Naive thymus-derived CD4-positive, alpha-beta T cell (primary cell): ENCODE measurements at regions not wholly inside any gene's neighbourhood (a gene's known extent, or its start where the extent isn't known, plus 50 kb on each side); places are given as distances from the start of the nearest gene placed in this dataset.
"Not testable (repeated sequence)": the region's sequence is repeated elsewhere in the genome, so short reads cannot be mapped to it uniquely, and the experiment has no call there.

Source experiments
- ATAC-seq: fragments of 150-1000 bp; cut with Tn5 transposase; 2 replicates; pipeline ENCODE4 v1.10.0; 2021; ENCODE audit warnings: mild to moderate bottlenecking, moderate library complexity
- CTCF ChIA-PET: fragments of 350-600 bp; sonication (Branson Sonifier 250); formaldehyde crosslinking; loops from one replicate; lab custom pipeline; 2021; ENCODE audit warnings: antibody characterized with exemption; lab: Charles Lee
- POLR2A ChIA-PET: fragments of 350-600 bp; sonication (Branson Sonifier 250); formaldehyde crosslinking; loops from one replicate; lab custom pipeline; 2021; ENCODE audit warnings: antibody characterized with exemption, inconsistent platforms; lab: Charles Lee
- DNase-seq, 9 donors: peaks; one replicate each; pipeline versions ENCODE4 v3.0.0 to v3.0.0-alpha.2; 2020 to 2022; ENCODE audit warnings: mixed read lengths in 1 of 9
- H3K27ac ChIP-seq: one replicate; pipeline ENCODE4 v1.7.0; 2013; ENCODE audit warnings: mild to moderate bottlenecking, low read depth, low read length, moderate library complexity
- H3K27me3 ChIP-seq, 2 donors: one replicate each; pipeline ENCODE4 v1.7.0; 2013; ENCODE audit warnings: low read length in 2 of 2, mild to moderate bottlenecking in 2 of 2, moderate library complexity in 2 of 2; ENCODE audit not compliant: control insufficient read depth in 2 of 2, insufficient read depth in 2 of 2
- H3K36me3 ChIP-seq, 3 experiments: 1 replicate in 2 of 3; 2 replicates in 1 of 3; pipeline ENCODE4 v1.7.0; 2013; ENCODE audit warnings: low read length in 3 of 3, mild to moderate bottlenecking in 3 of 3, moderate library complexity in 1 of 3; ENCODE audit not compliant: insufficient read depth in 3 of 3, control insufficient read depth in 2 of 3
- H3K4me1 ChIP-seq, 2 donors: one replicate each; pipeline ENCODE4 v1.7.0; 2013; ENCODE audit warnings: low read length in 2 of 2, mild to moderate bottlenecking in 2 of 2, moderate library complexity in 1 of 2; ENCODE audit not compliant: control insufficient read depth in 2 of 2, insufficient read depth in 2 of 2
- H3K4me3 ChIP-seq: 2 replicates; pipeline ENCODE4 v1.7.0; 2013; ENCODE audit warnings: mild to moderate bottlenecking, low read length
- H3K9me3 ChIP-seq, 3 experiments: 1 replicate in 2 of 3; 2 replicates in 1 of 3; pipeline ENCODE4 v1.7.0; 2013; ENCODE audit warnings: low read length in 3 of 3; ENCODE audit not compliant: control insufficient read depth in 2 of 3
- H3K27ac Mint-ChIP-seq, 9 donors: one replicate each; pipeline ENCODE4 v1.8.0; 2020 to 2022; ENCODE audit warnings: mixed read lengths in 9 of 9, mild to moderate bottlenecking in 8 of 9, moderate library complexity in 5 of 9, inconsistent platforms in 2 of 9
- H3K27me3 Mint-ChIP-seq, 5 donors: one replicate each; pipeline ENCODE4 v1.8.0; 2021 to 2022; ENCODE audit warnings: mixed read lengths in 5 of 5, mild to moderate bottlenecking in 1 of 5
- H3K36me3 Mint-ChIP-seq, 5 donors: one replicate each; pipeline ENCODE4 v1.8.0; 2020 to 2022; ENCODE audit warnings: mixed read lengths in 5 of 5, mild to moderate bottlenecking in 3 of 5, inconsistent platforms in 1 of 5
- H3K4me1 Mint-ChIP-seq, 7 donors: one replicate each; pipeline ENCODE4 v1.8.0; 2020 to 2022; ENCODE audit warnings: mixed read lengths in 7 of 7, mild to moderate bottlenecking in 3 of 7, inconsistent platforms in 1 of 7
- H3K4me3 Mint-ChIP-seq, 10 donors: one replicate each; pipeline ENCODE4 v1.8.0; 2020 to 2022; ENCODE audit warnings: mild to moderate bottlenecking in 10 of 10, mixed read lengths in 10 of 10, moderate library complexity in 6 of 10, inconsistent platforms in 2 of 10
- H3K9me3 Mint-ChIP-seq, 11 donors: one replicate each; pipeline ENCODE4 v1.8.0; 2020 to 2022; ENCODE audit warnings: mixed read lengths in 11 of 11, mild to moderate bottlenecking in 4 of 11, inconsistent platforms in 1 of 11, moderate library complexity in 1 of 11
- intact Hi-C, 2 donors: fragments of 100-400 bp; cut with micrococcal nuclease; formaldehyde crosslinking; loops; one replicate each; pipeline ENCODE4 v1.15.1; 2023

GRCh38 chr6:66166713-66167112 lies 459.7 kb upstream of the EYS start:
- intact Hi-C loops, H3K4me3 ChIP-seq: not testable (repeated sequence)
- peaks cover 11 to 66% (median 41%) of the 10 kb centered on the region in 11 donors for H3K9me3 Mint-ChIP-seq

GRCh38 chr6:66161546-66162108 lies 454.6 kb upstream of the EYS start:
- Mint-ChIP-seq H3K4me1 (no peaks in the 10 kb centered on the region), H3K27me3 (no peaks in the 10 kb centered on the region), H3K27ac (no peak overlapping the region), H3K36me3 (peaks cover 0 to 8% (median 0%) of the 10 kb centered on the region in 5 donors), H3K4me3 (no peak overlapping the region), H3K9me3 (peaks cover 12 to 57% (median 30%) of the 10 kb centered on the region in 11 donors)
- DNase-seq (no peak), ATAC-seq (no peak)
- Histone ChIP-seq H3K4me3 (no peak overlapping the region), H3K27ac (no peak overlapping the region), H3K36me3 (no peaks in the 10 kb centered on the region), H3K27me3 (no peaks in the 10 kb centered on the region), H3K9me3 (peaks cover 0 to 11% (median 3%) of the 10 kb centered on the region in 3 experiments), H3K4me1 (no peaks in the 10 kb centered on the region)
- CTCF ChIA-PET = no interaction called here
- POLR2A ChIA-PET = no interaction called here
- intact Hi-C loops = no loop called here

More at GRCh38 chr6:66166713-66167112, 459.7 kb upstream of the EYS start:
- H3K4me1 Mint-ChIP-seq, DNase-seq, H3K27ac ChIP-seq, H3K27me3 ChIP-seq, H3K27ac Mint-ChIP-seq, H3K9me3 ChIP-seq, POLR2A ChIA-PET, H3K4me1 ChIP-seq, H3K27me3 Mint-ChIP-seq, H3K4me3 Mint-ChIP-seq, ATAC-seq, H3K36me3 ChIP-seq, H3K36me3 Mint-ChIP-seq, CTCF ChIA-PET: not testable (repeated sequence)

GRCh38 chr6:66159937-66160336 lies 452.9 kb upstream of the EYS start:
- no peak overlapping the region for H3K27ac Mint-ChIP-seq
- ChIA-PET POLR2A (no interaction called here), CTCF (no interaction called here)
- Histone ChIP-seq H3K9me3 (peaks cover 0 to 11% (median 3%) of the 10 kb centered on the region in 3 experiments), H3K4me1 (no peaks in the 10 kb centered on the region), H3K36me3 (no peaks in the 10 kb centered on the region), H3K27ac (no peak overlapping the region), H3K27me3 (no peaks in the 10 kb centered on the region), H3K4me3 (no peak overlapping the region)
- H3K4me3 Mint-ChIP-seq = no peak overlapping the region
- no peaks in the 10 kb centered on the region for H3K27me3 Mint-ChIP-seq
- intact Hi-C loops = no loop called here
- H3K4me1 Mint-ChIP-seq = no peaks in the 10 kb centered on the region
- peaks cover 10 to 55% (median 24%) of the 10 kb centered on the region in 11 donors for H3K9me3 Mint-ChIP-seq
- ATAC-seq (no peak), DNase-seq (no peak)
- peaks cover 0 to 8% (median 0%) of the 10 kb centered on the region in 5 donors for H3K36me3 Mint-ChIP-seq

- intact Hi-C loops = no loop called here
Observed at GRCh38 chr6:66153247-66153646, 446.2 kb upstream of the EYS start.

GRCh38 chr6:66149132-66149531 lies 442.1 kb upstream of the EYS start:
- POLR2A ChIA-PET = no interaction called here
- CTCF ChIA-PET = no interaction called here
- H3K36me3 Mint-ChIP-seq = no peaks in the 10 kb centered on the region
- H3K27me3 Mint-ChIP-seq = no peaks in the 10 kb centered on the region
- intact Hi-C loops = no loop called here
- no peak overlapping the region for H3K27ac ChIP-seq
- H3K4me1 Mint-ChIP-seq = no peaks in the 10 kb centered on the region
- peaks cover 0 to 25% (median 10%) of the 10 kb centered on the region in 11 donors for H3K9me3 Mint-ChIP-seq
- no peak for ATAC-seq
- H3K27me3 ChIP-seq = no peaks in the 10 kb centered on the region
- no peak overlapping the region for H3K27ac Mint-ChIP-seq
- H3K4me1 ChIP-seq = no peaks in the 10 kb centered on the region
- H3K36me3 ChIP-seq = no peaks in the 10 kb centered on the region
- H3K4me3 ChIP-seq = no peak overlapping the region
- no peaks in the 10 kb centered on the region for H3K9me3 ChIP-seq
- DNase-seq = no peak
- no peak overlapping the region for H3K4me3 Mint-ChIP-seq

More at GRCh38 chr6:66153247-66153646, 446.2 kb upstream of the EYS start:
- Histone ChIP-seq H3K4me1 (no peaks in the 10 kb centered on the region), H3K9me3 (no peaks in the 10 kb centered on the region), H3K27ac (no peak overlapping the region), H3K4me3 (no peak overlapping the region), H3K27me3 (no peaks in the 10 kb centered on the region), H3K36me3 (no peaks in the 10 kb centered on the region)
- POLR2A ChIA-PET = no interaction called here
- CTCF ChIA-PET = no interaction called here
- no peaks in the 10 kb centered on the region for H3K36me3 Mint-ChIP-seq
- H3K4me3 Mint-ChIP-seq = no peak overlapping the region
- no peak overlapping the region for H3K27ac Mint-ChIP-seq
- ATAC-seq = no peak
- peaks cover 0 to 21% (median 4%) of the 10 kb centered on the region in 11 donors for H3K9me3 Mint-ChIP-seq
- no peak for DNase-seq
- H3K27me3 Mint-ChIP-seq = no peaks in the 10 kb centered on the region
- H3K4me1 Mint-ChIP-seq = no peaks in the 10 kb centered on the region

GRCh38 chr6:66145867-66146266 lies 438.8 kb upstream of the EYS start:
- Histone ChIP-seq H3K36me3 (no peaks in the 10 kb centered on the region), H3K4me1 (no peaks in the 10 kb centered on the region), H3K4me3 (no peak overlapping the region), H3K27ac (no peak overlapping the region), H3K9me3 (no peaks in the 10 kb centered on the region), H3K27me3 (no peaks in the 10 kb centered on the region)
- H3K9me3 Mint-ChIP-seq = peaks cover 0 to 28% (median 11%) of the 10 kb centered on the region in 11 donors
- H3K36me3 Mint-ChIP-seq = no peaks in the 10 kb centered on the region
- intact Hi-C loops = no loop called here
- no peak overlapping the region for H3K4me3 Mint-ChIP-seq
- ATAC-seq (no peak), DNase-seq (no peak)
- no peaks in the 10 kb centered on the region for H3K27me3 Mint-ChIP-seq
- H3K4me1 Mint-ChIP-seq = no peaks in the 10 kb centered on the region
- H3K27ac Mint-ChIP-seq = no peak overlapping the region
- POLR2A ChIA-PET = no interaction called here
- CTCF ChIA-PET = no interaction called here

GRCh38 chr6:66134021-66134420 lies 427.0 kb upstream of the EYS start:
- DNase-seq (no peak), ATAC-seq (no peak)
- Mint-ChIP-seq H3K4me1 (no peaks in the 10 kb centered on the region), H3K4me3 (no peak overlapping the region), H3K27ac (no peak overlapping the region), H3K36me3 (no peaks in the 10 kb centered on the region), H3K9me3 (peaks cover 0 to 25% (median 7%) of the 10 kb centered on the region in 11 donors), H3K27me3 (no peaks in the 10 kb centered on the region)
- Histone ChIP-seq H3K9me3 (peaks cover 0 to 3% (median 0%) of the 10 kb centered on the region in 3 experiments), H3K4me1 (no peaks in the 10 kb centered on the region), H3K27ac (no peak overlapping the region), H3K4me3 (no peak overlapping the region), H3K36me3 (no peaks in the 10 kb centered on the region), H3K27me3 (no peaks in the 10 kb centered on the region)
- ChIA-PET CTCF (no interaction called here), POLR2A (no interaction called here)
- intact Hi-C loops = no loop called here
